K562 (cell line): ENCODE measurements at regions not wholly inside any gene's neighbourhood (a gene's known extent, or its start where the extent isn't known, plus 50 kb on each side); places are given as distances from the start of the nearest gene placed in this dataset.

Experiments used
- CC2D1A ChIP-seq: fragments of 450-650 bp; IDR thresholded peaks from 2 replicates; pipeline ENCODE4 v1.6.1; 2017; ENCODE audit warnings: mild to moderate bottlenecking
- EWSR1 ChIP-seq: fragments of 450-650 bp; IDR thresholded peaks from 2 replicates; pipeline ENCODE4 v1.6.1; 2018; ENCODE audit warnings: borderline replicate concordance, mild to moderate bottlenecking, low read depth, moderate library complexity; ENCODE audit not compliant: partially characterized antibody
- NBN ChIP-seq: fragments of 450-650 bp; IDR thresholded peaks from 2 replicates; pipeline ENCODE4 v1.6.1; 2016; ENCODE audit warnings: low read depth, mild to moderate bottlenecking
- PCBP2 ChIP-seq: fragments of 200-400 bp; formaldehyde crosslinking; IDR thresholded peaks from 2 replicates; pipeline ENCODE4 v1.6.1; 2018; ENCODE audit warnings: low read length, low read depth, mild to moderate bottlenecking, moderate library complexity; ENCODE audit not compliant: poor library complexity, severe bottlenecking
- PREB ChIP-seq: sonication (generic); formaldehyde crosslinking; IDR thresholded peaks from 2 replicates; pipeline ENCODE4 v1.8.1; 2023; ENCODE audit warnings: mild to moderate bottlenecking, missing genetic modification reagents
- SREBF2 ChIP-seq: sonication (generic); formaldehyde crosslinking; IDR thresholded peaks from 2 replicates; pipeline ENCODE4 v1.4.0; 2020; ENCODE audit warnings: mild to moderate bottlenecking, missing genetic modification reagents
- TAF1 ChIP-seq: IDR thresholded peaks from 2 replicates; pipeline ENCODE4 v1.6.1; 2011; ENCODE audit warnings: mild to moderate bottlenecking, low read length, moderate library complexity; ENCODE audit not compliant: insufficient read depth, control insufficient read depth, severe bottlenecking; ENCODE audit errors: extremely low read depth
- XRCC5 ChIP-seq: fragments of 200-400 bp; formaldehyde crosslinking; IDR thresholded peaks from 2 replicates; pipeline ENCODE4 v1.6.1; 2017; ENCODE audit warnings: low read depth, mild to moderate bottlenecking, low read length
- TF ChIP-seq, protein P1 (sequence below), 3 experiments: IDR thresholded peaks in 2 of 3; conservative IDR thresholded peaks in 1 of 3; 2 replicates each; pipeline ENCODE4 v1.5.1; 2011 to 2012; ENCODE audit warnings: low read length in 3 of 3, mild to moderate bottlenecking in 3 of 3, control low read depth in 2 of 3, improper control_type of control experiment in 1 of 3, inconsistent platforms in 1 of 3, low read depth in 1 of 3, mixed read lengths in 1 of 3, moderate library complexity in 1 of 3; ENCODE audit not compliant: insufficient read depth in 2 of 3

GRCh38 chr13:105569816-105570215 is 965.6 kb downstream of the EFNB2 start:
- TF ChIP-seq CC2D1A (no peak), PREB (CRISPR knock-in tag) (no peak), EWSR1 (no peak), TAF1 (no peak), XRCC5 (no peak), SREBF2 (CRISPR knock-in tag) (no peak), NBN (no peak), PCBP2 (no peak)
- TF ChIP-seq, protein P1, sequence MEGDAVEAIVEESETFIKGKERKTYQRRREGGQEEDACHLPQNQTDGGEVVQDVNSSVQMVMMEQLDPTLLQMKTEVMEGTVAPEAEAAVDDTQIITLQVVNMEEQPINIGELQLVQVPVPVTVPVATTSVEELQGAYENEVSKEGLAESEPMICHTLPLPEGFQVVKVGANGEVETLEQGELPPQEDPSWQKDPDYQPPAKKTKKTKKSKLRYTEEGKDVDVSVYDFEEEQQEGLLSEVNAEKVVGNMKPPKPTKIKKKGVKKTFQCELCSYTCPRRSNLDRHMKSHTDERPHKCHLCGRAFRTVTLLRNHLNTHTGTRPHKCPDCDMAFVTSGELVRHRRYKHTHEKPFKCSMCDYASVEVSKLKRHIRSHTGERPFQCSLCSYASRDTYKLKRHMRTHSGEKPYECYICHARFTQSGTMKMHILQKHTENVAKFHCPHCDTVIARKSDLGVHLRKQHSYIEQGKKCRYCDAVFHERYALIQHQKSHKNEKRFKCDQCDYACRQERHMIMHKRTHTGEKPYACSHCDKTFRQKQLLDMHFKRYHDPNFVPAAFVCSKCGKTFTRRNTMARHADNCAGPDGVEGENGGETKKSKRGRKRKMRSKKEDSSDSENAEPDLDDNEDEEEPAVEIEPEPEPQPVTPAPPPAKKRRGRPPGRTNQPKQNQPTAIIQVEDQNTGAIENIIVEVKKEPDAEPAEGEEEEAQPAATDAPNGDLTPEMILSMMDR (IDR thresholded peaks at IDR 0.05 in 2 of 3, conservative IDR thresholded peaks at IDR 0.05 in 1 of 3; ENCODE audit: insufficient read depth in 2 of 3, low read depth in 1 of 3, low read length in 3 of 3): no peak
